ENCODE measurements at regions not wholly inside any gene's neighbourhood (a gene's known extent, or its start where the extent isn't known, plus 50 kb on each side); places are given as distances from the start of the nearest gene placed in this dataset.
"Not testable (repeated sequence)": the region's sequence is repeated elsewhere in the genome, so short reads cannot be mapped to it uniquely, and the experiment has no call there.

- no peak for DNase-seq (ENCODE audit: low spot score)
Measured at GRCh38 chr6:151154418-151154817, 85.3 kb upstream of the AKAP12 start.

- DNase-seq (ENCODE audit: low spot score) = no peak
Measured at GRCh38 chr6:151155095-151155494, 84.7 kb upstream of the AKAP12 start.

- peak; percentile 92 for DNase-seq (ENCODE audit: low spot score)
Measured at GRCh38 chr6:151160929-151161757, 78.6 kb upstream of the AKAP12 start.

GRCh38 chr6:151164383-151164782 lies 75.4 kb upstream of the AKAP12 start:
- no peak for DNase-seq (ENCODE audit: low spot score)

- DNase-seq (ENCODE audit: low spot score) = no peak
Measured at GRCh38 chr6:151166180-151166579, 73.6 kb upstream of the AKAP12 start.

GRCh38 chr6:151167034-151167433 lies 72.7 kb upstream of the AKAP12 start:
- DNase-seq (ENCODE audit: low spot score) = no peak

GRCh38 chr6:151170622-151171246 lies 69.0 kb upstream of the AKAP12 start:
- no peak for DNase-seq (ENCODE audit: low spot score)

- DNase-seq (ENCODE audit: low spot score) = no peak
Measured at GRCh38 chr6:151172751-151173150, 67.0 kb upstream of the AKAP12 start.

- peak; percentile 8 for DNase-seq (ENCODE audit: low spot score)
Measured at GRCh38 chr6:151175662-151176445, 63.9 kb upstream of the AKAP12 start.

GRCh38 chr6:151176911-151177770 lies 62.6 kb upstream of the AKAP12 start:
- no peak for DNase-seq (ENCODE audit: low spot score)

GRCh38 chr6:151178373-151178772 lies 61.4 kb upstream of the AKAP12 start:
- no peak for DNase-seq (ENCODE audit: low spot score)

- DNase-seq (ENCODE audit: low spot score) = peak; percentile 64
Measured at GRCh38 chr6:151179321-151179720, 60.4 kb upstream of the AKAP12 start.

GRCh38 chr6:151180330-151181048 lies 59.3 kb upstream of the AKAP12 start:
- DNase-seq (ENCODE audit: low spot score) = no peak

- DNase-seq (ENCODE audit: low spot score) = no peak
Measured at GRCh38 chr6:151181706-151182363, 57.9 kb upstream of the AKAP12 start.

- DNase-seq (ENCODE audit: low spot score) = not testable (repeated sequence)
Measured at GRCh38 chr6:151182958-151183357, 56.8 kb upstream of the AKAP12 start.

GRCh38 chr6:151185148-151185547 lies 54.6 kb upstream of the AKAP12 start:
- no peak for DNase-seq (ENCODE audit: low spot score)

- DNase-seq (ENCODE audit: low spot score) = no peak
Measured at GRCh38 chr6:151186306-151186705, 53.5 kb upstream of the AKAP12 start.

GRCh38 chr6:151186804-151187330 lies 52.9 kb upstream of the AKAP12 start:
- no peak for DNase-seq (ENCODE audit: low spot score)
